ENCODE measurements at regions not wholly inside any gene's neighbourhood (a gene's known extent, or its start where the extent isn't known, plus 50 kb on each side); places are given as distances from the start of the nearest gene placed in this dataset.

DNA sequence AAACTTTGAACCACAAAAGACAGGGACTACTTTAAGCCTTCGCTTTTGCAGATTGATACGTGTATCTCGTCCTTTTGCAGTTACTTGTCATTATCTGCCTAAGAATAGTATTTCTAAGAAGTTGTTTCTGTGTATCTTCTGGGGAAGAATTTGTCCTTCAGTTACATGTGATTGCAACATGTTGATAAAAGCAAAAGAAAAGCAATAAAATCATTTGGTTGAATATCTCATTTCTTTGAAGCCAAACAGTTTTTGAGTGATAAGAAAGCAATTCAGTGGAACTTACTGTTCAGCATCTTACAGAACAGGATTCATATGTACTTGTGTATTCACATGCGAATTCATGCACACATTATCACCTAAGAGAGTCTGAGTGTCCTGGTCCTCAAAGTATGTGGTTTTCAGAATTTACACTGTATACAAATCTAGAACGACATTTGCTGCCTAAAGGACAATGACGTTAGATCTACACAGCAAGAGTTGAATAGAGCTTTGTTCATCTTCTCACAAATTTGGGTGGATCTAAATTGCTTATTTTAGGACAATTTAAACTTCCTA lies 66.7 kb upstream of the MRPS6 start:
- CTCF ChIA-PET, result interaction anchor here (1.2 kb wide), 1 partner anchor 11 kb away, joined by 4 read pairs; no protein-coding TSS in a partner anchor
- POLR2A ChIA-PET, result no interaction called here
- TF ChIP-seq, protein P1, sequence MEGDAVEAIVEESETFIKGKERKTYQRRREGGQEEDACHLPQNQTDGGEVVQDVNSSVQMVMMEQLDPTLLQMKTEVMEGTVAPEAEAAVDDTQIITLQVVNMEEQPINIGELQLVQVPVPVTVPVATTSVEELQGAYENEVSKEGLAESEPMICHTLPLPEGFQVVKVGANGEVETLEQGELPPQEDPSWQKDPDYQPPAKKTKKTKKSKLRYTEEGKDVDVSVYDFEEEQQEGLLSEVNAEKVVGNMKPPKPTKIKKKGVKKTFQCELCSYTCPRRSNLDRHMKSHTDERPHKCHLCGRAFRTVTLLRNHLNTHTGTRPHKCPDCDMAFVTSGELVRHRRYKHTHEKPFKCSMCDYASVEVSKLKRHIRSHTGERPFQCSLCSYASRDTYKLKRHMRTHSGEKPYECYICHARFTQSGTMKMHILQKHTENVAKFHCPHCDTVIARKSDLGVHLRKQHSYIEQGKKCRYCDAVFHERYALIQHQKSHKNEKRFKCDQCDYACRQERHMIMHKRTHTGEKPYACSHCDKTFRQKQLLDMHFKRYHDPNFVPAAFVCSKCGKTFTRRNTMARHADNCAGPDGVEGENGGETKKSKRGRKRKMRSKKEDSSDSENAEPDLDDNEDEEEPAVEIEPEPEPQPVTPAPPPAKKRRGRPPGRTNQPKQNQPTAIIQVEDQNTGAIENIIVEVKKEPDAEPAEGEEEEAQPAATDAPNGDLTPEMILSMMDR (IDR thresholded peaks at IDR 0.05; ENCODE audit: control extremely low read depth, extremely low read depth, low read depth, missing control alignments), result no peak
- DNase-seq (ENCODE audit: extremely low spot score), result no peak

DNA sequence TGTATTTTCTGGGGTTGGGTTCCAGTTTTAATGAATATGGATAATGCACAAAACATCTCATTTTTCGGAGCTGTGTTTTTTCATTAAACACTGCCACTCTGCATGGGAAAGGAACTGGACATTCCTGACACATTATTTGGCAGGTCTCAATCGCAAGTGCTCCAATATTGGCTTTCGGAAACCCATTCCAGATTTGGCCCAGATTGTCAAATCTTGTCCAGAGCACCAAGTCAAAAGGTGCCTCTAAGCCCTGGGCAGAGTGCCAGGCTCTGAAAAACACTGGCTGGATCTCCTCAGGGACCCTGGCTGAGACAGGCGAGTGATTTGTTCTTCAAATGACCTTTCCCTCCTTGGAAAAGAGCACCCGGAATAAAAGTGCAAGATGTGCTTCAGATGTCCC lies 68.4 kb upstream of the MRPS6 start:
- POLR2A ChIA-PET, result no interaction called here
- DNase-seq (ENCODE audit: extremely low spot score), result no peak
- CTCF ChIA-PET, result interaction anchor here (0.8 to 1.7 kb wide), 2 partner anchors 9 to 11 kb away, joined by 3 to 4 read pairs; no protein-coding TSS in a partner anchor
- TF ChIP-seq, protein P1 (IDR thresholded peaks at IDR 0.05; ENCODE audit: control extremely low read depth, extremely low read depth, low read depth, missing control alignments), result no peak

DNA sequence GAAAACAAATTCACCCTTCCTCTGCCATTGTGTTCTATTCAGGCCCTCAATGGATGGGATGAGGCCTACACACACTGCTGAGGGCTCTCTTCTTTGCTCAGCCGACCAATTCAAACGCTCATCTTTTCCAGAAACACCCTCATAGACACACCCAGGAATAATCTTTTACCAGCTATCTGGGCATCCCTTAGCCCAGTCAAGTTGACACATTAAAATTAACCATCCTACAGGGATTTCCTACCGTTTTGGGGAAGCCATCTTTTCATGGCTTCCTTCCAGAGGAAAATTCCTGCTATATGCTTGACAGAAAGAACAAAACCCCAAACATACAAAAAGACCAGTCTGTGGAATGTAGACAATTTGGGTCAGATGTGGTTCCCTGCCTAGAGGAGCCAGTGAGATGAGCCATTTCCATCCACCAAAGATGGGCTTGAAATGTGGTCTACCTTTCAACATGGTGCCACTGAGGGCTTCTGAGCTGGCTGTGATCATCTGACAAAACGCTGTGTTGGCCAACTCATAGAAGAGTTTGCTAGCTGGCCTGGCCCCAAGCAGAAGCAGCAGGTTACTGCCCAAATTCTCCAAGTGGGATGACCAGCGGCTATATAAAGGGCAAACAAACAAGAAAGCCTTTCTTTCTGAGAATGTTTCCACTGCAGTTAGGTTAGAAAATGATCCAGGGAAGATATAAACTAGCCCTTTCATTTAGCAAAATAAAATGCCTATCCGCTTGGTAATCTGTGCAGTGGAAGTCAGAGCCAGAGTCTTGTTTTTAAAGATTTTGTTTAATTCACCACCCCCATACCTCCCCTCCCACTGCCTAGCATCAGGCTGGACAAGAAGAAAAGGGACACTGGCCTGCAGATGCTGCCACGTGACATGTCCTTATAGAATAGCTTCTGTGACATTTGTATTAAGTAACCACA lies 69.1 kb upstream of the MRPS6 start:
- CTCF ChIA-PET, result interaction anchor here (0.8 to 1.7 kb wide), 2 partner anchors 8 to 12 kb away, joined by 3 to 4 read pairs; no protein-coding TSS in a partner anchor

DNA sequence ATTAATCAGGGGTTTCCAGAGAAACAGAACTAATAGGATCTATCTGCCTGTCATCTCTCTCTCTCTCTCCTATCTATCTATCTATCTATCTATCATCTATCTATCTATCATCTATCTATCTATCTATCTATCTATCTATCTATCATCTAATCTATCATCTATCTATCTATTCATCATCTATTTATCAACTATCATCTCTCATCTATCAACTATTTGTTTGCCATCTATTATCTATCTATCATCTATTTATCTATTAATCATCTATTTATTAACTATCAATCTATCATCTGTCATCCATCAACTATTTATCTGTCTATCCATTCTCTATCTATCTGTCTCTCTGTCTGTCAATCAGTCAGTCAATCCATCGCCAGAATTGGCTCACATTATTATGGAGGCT lies 70.0 kb upstream of the MRPS6 start:
- ChIA-PET POLR2A (no interaction called here), CTCF (no interaction called here)

More for the DNA sequence above, 69.1 kb upstream of the MRPS6 start:
- POLR2A ChIA-PET, result no interaction called here
- TF ChIP-seq, protein P1 (IDR thresholded peaks at IDR 0.05; ENCODE audit: control extremely low read depth, extremely low read depth, low read depth, missing control alignments), result no peak
- DNase-seq (ENCODE audit: extremely low spot score), result no peak

DNA sequence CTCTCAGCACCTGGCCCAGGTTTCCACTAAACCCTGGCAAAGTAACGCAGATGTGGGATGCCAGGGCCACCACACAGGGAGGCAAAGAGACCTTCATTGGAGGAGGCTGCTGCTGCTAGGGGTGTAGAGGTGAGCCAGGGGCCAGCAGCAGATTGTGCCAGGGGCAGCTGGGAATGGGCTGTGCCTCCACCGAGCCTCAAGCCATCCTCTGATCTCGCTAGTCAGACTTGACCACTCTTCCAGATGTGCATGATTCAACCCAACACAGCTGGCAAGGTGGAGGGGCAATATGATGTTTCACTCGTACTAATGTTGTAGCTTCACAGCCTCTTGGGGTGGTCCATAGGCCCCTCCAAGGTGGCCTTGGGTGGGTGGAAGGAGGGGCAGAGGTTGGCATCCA lies 73.0 kb upstream of the MRPS6 start:
- CTCF ChIA-PET, result interaction anchor here (0.7 to 3.0 kb wide), 4 partner anchors 12 to 202 kb away, joined by 3 to 8 read pairs (median 4); no protein-coding TSS in a partner anchor
- no peak for DNase-seq (ENCODE audit: extremely low spot score)
- TF ChIP-seq, protein P1 (IDR thresholded peaks at IDR 0.05; ENCODE audit: control extremely low read depth, extremely low read depth, low read depth, missing control alignments), result no peak
- POLR2A ChIA-PET, result no interaction called here

More for the DNA sequence above, 70.0 kb upstream of the MRPS6 start:
- TF ChIP-seq, protein P1 (IDR thresholded peaks at IDR 0.05; ENCODE audit: control extremely low read depth, extremely low read depth, low read depth, missing control alignments), result no peak
- DNase-seq (ENCODE audit: extremely low spot score), result no peak

DNA sequence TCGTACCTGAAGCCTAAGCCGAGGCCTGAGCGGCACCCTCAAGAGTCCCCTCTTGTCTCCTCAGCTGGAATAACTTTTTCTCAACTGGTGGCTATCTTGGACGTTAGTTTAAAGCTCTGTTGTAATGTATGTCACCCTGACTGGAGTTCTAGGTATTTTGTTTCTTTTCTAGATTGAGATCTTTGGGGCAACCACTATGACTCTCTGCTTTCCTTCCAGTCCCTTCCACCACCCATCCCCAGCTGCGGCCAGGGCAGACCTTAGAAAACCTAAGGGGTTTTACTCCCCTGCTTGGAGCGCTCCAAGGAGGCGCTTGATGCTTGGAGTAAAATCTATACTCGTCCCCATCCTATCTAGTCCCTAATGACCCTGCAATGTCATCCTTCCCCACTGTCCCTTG lies 74.6 kb upstream of the MRPS6 start:
- CTCF ChIA-PET, result interaction anchor here (0.9 to 1.8 kb wide), 3 partner anchors 10 to 19 kb away, joined by 3 to 6 read pairs (median 3); no protein-coding TSS in a partner anchor
- POLR2A ChIA-PET, result no interaction called here
- no peak for DNase-seq (ENCODE audit: extremely low spot score)
- TF ChIP-seq, protein P1 (IDR thresholded peaks at IDR 0.05; ENCODE audit: control extremely low read depth, extremely low read depth, low read depth, missing control alignments), result no peak
